ENCODE measurements at regions not wholly inside any gene's neighbourhood (a gene's known extent, or its start where the extent isn't known, plus 50 kb on each side); places are given as distances from the start of the nearest gene placed in this dataset.

- WGBS (ENCODE audit: low lambda C conversion rate, missing lambda C conversion rate), result 84% methylated on average over 21 of the region's 21 CpGs
- TF ChIP-seq CTCF (IDR thresholded peaks at IDR 0.05; ENCODE audit: poor library complexity) (no peak), EZH2phosphoT487 (IDR thresholded peaks at IDR 0.05; ENCODE audit: low read depth, severe bottlenecking, unreplicated experiment) (no peak), EZH2 (IDR thresholded peaks at IDR 0.05; ENCODE audit: borderline replicate concordance) (no peak)
- no peaks in the 10 kb centered on the region for H3K9me2 ChIP-seq (replicated peaks; ENCODE audit: insufficient read depth)
- H3K4me2 ChIP-seq, result no peak overlapping the region
- no peak overlapping the region for H3K4me3 ChIP-seq
- no peak overlapping the region for H2AFZ ChIP-seq
- H3K4me1 ChIP-seq (ENCODE audit: insufficient read depth), result peaks cover 4% of the 10 kb centered on the region
- H3K27ac ChIP-seq, result no peak overlapping the region
- H3K9me3 ChIP-seq (ENCODE audit: low read depth), result no peaks in the 10 kb centered on the region
- no peaks in the 10 kb centered on the region for H3K27me3 ChIP-seq
- no peaks in the 10 kb centered on the region for H4K20me1 ChIP-seq (ENCODE audit: insufficient read depth, poor library complexity, severe bottlenecking)
- DNase-seq (ENCODE audit: low spot score), result no peak
- no peaks in the 10 kb centered on the region for H3K36me3 ChIP-seq (replicated peaks; ENCODE audit: insufficient read depth, low read depth)
- H3K79me2 ChIP-seq, result no peaks in the 10 kb centered on the region
Measured at GRCh38 chr2:241958818-241959545, 89.5 kb downstream of the RTP5 start.

- DNase-seq (ENCODE audit: low spot score), result no peak
- H3K27ac ChIP-seq, result no peak overlapping the region
- H4K20me1 ChIP-seq (ENCODE audit: insufficient read depth, poor library complexity, severe bottlenecking), result no peaks in the 10 kb centered on the region
- no peak overlapping the region for H3K4me3 ChIP-seq
- H3K79me2 ChIP-seq, result no peaks in the 10 kb centered on the region
- TF ChIP-seq EZH2phosphoT487 (IDR thresholded peaks at IDR 0.05; ENCODE audit: low read depth, severe bottlenecking, unreplicated experiment) (no peak), CTCF (IDR thresholded peaks at IDR 0.05; ENCODE audit: poor library complexity) (no peak), EZH2 (IDR thresholded peaks at IDR 0.05; ENCODE audit: borderline replicate concordance) (no peak)
- H3K27me3 ChIP-seq, result no peaks in the 10 kb centered on the region
- no peaks in the 10 kb centered on the region for H3K36me3 ChIP-seq (replicated peaks; ENCODE audit: insufficient read depth, low read depth)
- peaks cover 4% of the 10 kb centered on the region for H3K4me1 ChIP-seq (ENCODE audit: insufficient read depth)
- no peak overlapping the region for H3K4me2 ChIP-seq
- 89% methylated on average over 3 of the region's 3 CpGs for WGBS (ENCODE audit: low lambda C conversion rate, missing lambda C conversion rate)
- H2AFZ ChIP-seq, result no peak overlapping the region
- no peaks in the 10 kb centered on the region for H3K9me3 ChIP-seq (ENCODE audit: low read depth)
- H3K9me2 ChIP-seq (replicated peaks; ENCODE audit: insufficient read depth), result no peaks in the 10 kb centered on the region
Measured at GRCh38 chr2:241959751-241960269, 90.3 kb downstream of the RTP5 start.

- Histone ChIP-seq H3K36me3 (replicated peaks; ENCODE audit: insufficient read depth, low read depth) (no peaks in the 10 kb centered on the region), H3K27ac (no peak overlapping the region), H3K9me3 (ENCODE audit: low read depth) (no peaks in the 10 kb centered on the region), H3K27me3 (no peaks in the 10 kb centered on the region), H3K4me2 (no peak overlapping the region), H3K79me2 (no peaks in the 10 kb centered on the region), H3K4me3 (no peak overlapping the region), H4K20me1 (ENCODE audit: insufficient read depth, poor library complexity, severe bottlenecking) (no peaks in the 10 kb centered on the region), H2AFZ (no peak overlapping the region), H3K9me2 (replicated peaks; ENCODE audit: insufficient read depth) (no peaks in the 10 kb centered on the region), H3K4me1 (ENCODE audit: insufficient read depth) (peaks cover 13% of the 10 kb centered on the region)
- DNase-seq (ENCODE audit: low spot score), result no peak
- 92% methylated on average over 9 of the region's 9 CpGs for WGBS (ENCODE audit: low lambda C conversion rate, missing lambda C conversion rate)
- no peak for TF ChIP-seq EZH2phosphoT487 (IDR thresholded peaks at IDR 0.05; ENCODE audit: low read depth, severe bottlenecking, unreplicated experiment)
Measured at GRCh38 chr2:241961454-241961853, 91.9 kb downstream of the RTP5 start.

GRCh38 chr2:241964133-241964532, 94.6 kb downstream of the RTP5 start:
- no peak for TF ChIP-seq CTCF (IDR thresholded peaks at IDR 0.05; ENCODE audit: poor library complexity)
- TF ChIP-seq EZH2phosphoT487 (IDR thresholded peaks at IDR 0.05; ENCODE audit: low read depth, severe bottlenecking, unreplicated experiment), result no peak
- TF ChIP-seq EZH2 (IDR thresholded peaks at IDR 0.05; ENCODE audit: borderline replicate concordance), result no peak
- Histone ChIP-seq H3K4me3 (no peak overlapping the region), H3K9me2 (replicated peaks; ENCODE audit: insufficient read depth) (no peaks in the 10 kb centered on the region), H3K27ac (peak overlapping the region; percentile 77), H3K36me3 (replicated peaks; ENCODE audit: insufficient read depth, low read depth) (no peaks in the 10 kb centered on the region), H2AFZ (no peak overlapping the region), H3K79me2 (no peaks in the 10 kb centered on the region), H3K27me3 (no peaks in the 10 kb centered on the region), H3K4me2 (peak overlapping the region; percentile 42), H3K9me3 (ENCODE audit: low read depth) (no peaks in the 10 kb centered on the region), H4K20me1 (ENCODE audit: insufficient read depth, poor library complexity, severe bottlenecking) (no peaks in the 10 kb centered on the region), H3K4me1 (ENCODE audit: insufficient read depth) (peaks cover 17% of the 10 kb centered on the region)
- DNase-seq (ENCODE audit: low spot score), result peak; percentile 65
- WGBS (ENCODE audit: low lambda C conversion rate, missing lambda C conversion rate), result 30% methylated on average over 7 of the region's 7 CpGs
